Cardiac fibroblast (primary cell): ENCODE measurements at regions not wholly inside any gene's neighbourhood (a gene's known extent, or its start where the extent isn't known, plus 50 kb on each side); places are given as distances from the start of the nearest gene placed in this dataset.

Experiments
- DNase-seq, 2 donors: peaks; one replicate each; pipeline versions ENCODE4 v3.0.0 to v3.0.0-alpha.2; 2010; ENCODE audit warnings: low read depth in 2 of 2
- H3K4me3 ChIP-seq, 2 donors: replicated peaks in 1 of 2; 1 replicate in 1 of 2; 2 replicates in 1 of 2; pipeline ENCODE4 v1.5.1; 2011; ENCODE audit warnings: low read depth in 2 of 2, low read length in 2 of 2, mild to moderate bottlenecking in 2 of 2, moderate library complexity in 1 of 2
- CTCF ChIP-seq: IDR thresholded peaks from one replicate; pipeline ENCODE4 v1.5.1; 2011; ENCODE audit warnings: low read depth, mild to moderate bottlenecking, low read length, inconsistent platforms

- no peak for TF ChIP-seq CTCF
- peak in 1 of 2 donors; percentile 69 for DNase-seq
- no peak overlapping the region for H3K4me3 ChIP-seq
Observed at GRCh38 chr3:117105686-117106085, 396.1 kb downstream of the TUSC7 start.

GRCh38 chr3:117106396-117106795 is 396.8 kb downstream of the TUSC7 start:
- no peak overlapping the region for H3K4me3 ChIP-seq
- TF ChIP-seq CTCF = no peak
- DNase-seq = no peak

- TF ChIP-seq CTCF = no peak
- no peak for DNase-seq
- H3K4me3 ChIP-seq = no peak overlapping the region
Observed at GRCh38 chr3:117107946-117108345, 398.4 kb downstream of the TUSC7 start.

GRCh38 chr3:117109178-117109577 is 399.6 kb downstream of the TUSC7 start:
- no peak overlapping the region for H3K4me3 ChIP-seq
- no peak for DNase-seq
- TF ChIP-seq CTCF = no peak

- no peak for DNase-seq
- no peak overlapping the region for H3K4me3 ChIP-seq
- TF ChIP-seq CTCF = no peak
Observed at GRCh38 chr3:117114517-117115265, 405.1 kb downstream of the TUSC7 start.

GRCh38 chr3:117117188-117117936 is 407.8 kb downstream of the TUSC7 start:
- no peak for DNase-seq
- H3K4me3 ChIP-seq = no peak overlapping the region
- no peak for TF ChIP-seq CTCF
